Panc1 (cell line): ENCODE measurements at regions not wholly inside any gene's neighbourhood (a gene's known extent, or its start where the extent isn't known, plus 50 kb on each side); places are given as distances from the start of the nearest gene placed in this dataset.

Experiments used
- ATAC-seq: fragments of 200-7000 bp; cut with Tn5 transposase; 2 replicates; pipeline ENCODE4 v1.9.1; 2020; ENCODE audit warnings: mild to moderate bottlenecking, moderate library complexity
- BruUV-seq: library from RNA; stranded (reverse); fragments of 400-500 nt; replicated peaks from 2 replicates; lab custom pipeline; 2021; lab: Mats Ljungman, UMichigan
- CTCF ChIA-PET: fragments of 300-600 bp; sonication (Branson Sonifier 250); formaldehyde crosslinking; loops from one replicate; lab custom pipeline; 2022; ENCODE audit warnings: antibody characterized with exemption; lab: Charles Lee
- POLR2A ChIA-PET: fragments of 300-600 bp; sonication (Branson Sonifier 250); formaldehyde crosslinking; loops from one replicate; lab custom pipeline; 2022; ENCODE audit warnings: antibody characterized with exemption; lab: Charles Lee
- DNase-seq: peaks from one replicate; pipeline ENCODE4 v3.0.0-alpha.2; 2010; ENCODE audit warnings: low read depth, low spot score
- H3K27ac ChIP-seq: 2 replicates; pipeline ENCODE4 v1.5.1; 2011; ENCODE audit warnings: mild to moderate bottlenecking, low read length, inconsistent platforms
- H3K27me3 ChIP-seq: fragments of 200-500 bp; sonication (Bioruptor generic); 2 replicates; pipeline ENCODE4 v1.6.0; 2014; ENCODE audit warnings: low read length, inconsistent platforms; ENCODE audit not compliant: control insufficient read depth, insufficient read depth
- H3K36me3 ChIP-seq: fragments of 200-500 bp; sonication (Bioruptor generic); 2 replicates; pipeline ENCODE4 v1.5.1; 2014; ENCODE audit warnings: inconsistent platforms, mild to moderate bottlenecking, low read length, moderate library complexity; ENCODE audit not compliant: control insufficient read depth, insufficient read depth
- H3K4me1 ChIP-seq: 2 replicates; pipeline ENCODE4 v1.5.1; 2011; ENCODE audit warnings: inconsistent platforms, mild to moderate bottlenecking, low read length, moderate library complexity; ENCODE audit not compliant: control insufficient read depth, insufficient read depth
- H3K4me3 ChIP-seq, 2 experiments: 2 replicates each; pipeline ENCODE4 v1.5.1; 2011 to 2012; ENCODE audit warnings: low read depth in 2 of 2, low read length in 2 of 2, mild to moderate bottlenecking in 2 of 2, inconsistent platforms in 1 of 2, moderate library complexity in 1 of 2
- H3K9me3 ChIP-seq: fragments of 200-500 bp; sonication (Bioruptor generic); 2 replicates; pipeline ENCODE4 v1.5.1; 2014; ENCODE audit warnings: low read depth, mild to moderate bottlenecking, inconsistent platforms, low read length, moderate library complexity; ENCODE audit not compliant: control insufficient read depth, insufficient read depth
- CTCF ChIP-seq: fragments of 450-650 bp; IDR thresholded peaks from 2 replicates; pipeline ENCODE4 v1.5.1; 2017; ENCODE audit warnings: mild to moderate bottlenecking
- POLR2AphosphoS5 ChIP-seq: IDR thresholded peaks from 2 replicates; pipeline ENCODE4 v1.6.1; 2012; ENCODE audit warnings: mild to moderate bottlenecking, low read depth, low read length, moderate library complexity
- REST ChIP-seq, 2 experiments: IDR thresholded peaks; 2 replicates each; pipeline ENCODE4 v1.6.1; 2011 to 2012; ENCODE audit warnings: low read depth in 2 of 2, control low read depth in 1 of 2, low read length in 1 of 2, mild to moderate bottlenecking in 1 of 2, moderate library complexity in 1 of 2; ENCODE audit not compliant: insufficient read depth in 1 of 2
- SIN3A ChIP-seq: IDR thresholded peaks from 2 replicates; pipeline ENCODE4 v1.6.1; 2012; ENCODE audit warnings: low read depth, mild to moderate bottlenecking, low read length, moderate library complexity, borderline replicate concordance; ENCODE audit not compliant: insufficient read depth
- TCF7L2 ChIP-seq: IDR thresholded peaks from 2 replicates; pipeline ENCODE4 v1.6.1; 2011; ENCODE audit warnings: mild to moderate bottlenecking, low read depth, low read length, inconsistent platforms
- in situ Hi-C: cut with HindIII; loops from 2 replicates; pipeline ENCODE4 v1.10.0; 2016; ENCODE audit warnings: low sequenced_read_pairs, low pct_unique_long_range_greater_than_20kb
- intact Hi-C: fragments of 100-400 bp; cut with micrococcal nuclease; formaldehyde crosslinking; loops from one replicate; pipeline ENCODE4 v1.10.0; 2022; ENCODE audit not compliant: unreplicated experiment

GRCh38 chr22:34064696-34065095 lies 144.4 kb upstream of the LARGE1 start:
- Histone ChIP-seq H3K36me3 (no peaks in the 10 kb centered on the region), H3K27me3 (no peaks in the 10 kb centered on the region), H3K27ac (no peak overlapping the region), H3K9me3 (no peaks in the 10 kb centered on the region), H3K4me3 (no peak overlapping the region), H3K4me1 (no peaks in the 10 kb centered on the region)
- ChIA-PET CTCF (no interaction called here), POLR2A (no interaction called here)
- TF ChIP-seq TCF7L2 (no peak), POLR2AphosphoS5 (no peak), SIN3A (no peak), CTCF (no peak), REST (IDR thresholded peaks at IDR 0.05; ENCODE audit: insufficient read depth in 1 of 2, low read depth in 2 of 2, low read length in 1 of 2) (no peak)
- intact Hi-C loops (no loop called here), in situ Hi-C loops (no loop called here)
- BruUV-seq, result no TSS peak
- DNase-seq (no peak), ATAC-seq (no peak)

DNA sequence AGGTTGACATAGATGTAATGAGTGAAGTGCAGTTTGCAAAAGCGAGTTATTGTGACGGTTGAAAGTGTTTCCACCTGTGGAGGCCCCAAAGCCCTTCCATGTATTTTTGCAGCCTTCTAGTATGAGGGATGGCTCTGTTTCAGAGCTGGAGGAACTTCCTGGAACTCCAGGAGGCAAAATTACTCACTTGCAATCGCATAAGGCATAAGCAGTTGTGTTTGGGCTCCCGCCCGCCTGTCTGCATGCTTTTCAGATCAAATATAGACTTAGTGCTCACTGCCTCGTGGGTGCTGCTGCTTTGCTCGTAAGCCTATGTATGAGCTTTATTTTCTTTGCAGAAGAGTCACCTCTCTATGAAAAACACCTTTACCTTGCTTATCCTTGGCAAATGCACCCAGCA lies 146.8 kb upstream of the LARGE1 start:
- ChIA-PET POLR2A (no interaction called here), CTCF (no interaction called here)
- H3K27me3 ChIP-seq, result no peaks in the 10 kb centered on the region
- in situ Hi-C loops (no loop called here), intact Hi-C loops (no loop called here)
- BruUV-seq, result no TSS peak
- TF ChIP-seq TCF7L2 (no peak), REST (IDR thresholded peaks at IDR 0.05; ENCODE audit: insufficient read depth in 1 of 2, low read depth in 2 of 2, low read length in 1 of 2) (no peak), CTCF (no peak), SIN3A (no peak), POLR2AphosphoS5 (no peak)
- DNase-seq (no peak), ATAC-seq (no peak)
- no peak overlapping the region for H3K27ac ChIP-seq
- no peaks in the 10 kb centered on the region for H3K36me3 ChIP-seq
- H3K4me3 ChIP-seq, result no peak overlapping the region
- H3K4me1 ChIP-seq, result no peaks in the 10 kb centered on the region
- H3K9me3 ChIP-seq, result no peaks in the 10 kb centered on the region
